ENCODE measurements at regions not wholly inside any gene's neighbourhood (a gene's known extent, or its start where the extent isn't known, plus 50 kb on each side); places are given as distances from the start of the nearest gene placed in this dataset.
A peak's percentile ranks its signal among the peaks of the same experiment; 100 is the strongest.

DNA sequence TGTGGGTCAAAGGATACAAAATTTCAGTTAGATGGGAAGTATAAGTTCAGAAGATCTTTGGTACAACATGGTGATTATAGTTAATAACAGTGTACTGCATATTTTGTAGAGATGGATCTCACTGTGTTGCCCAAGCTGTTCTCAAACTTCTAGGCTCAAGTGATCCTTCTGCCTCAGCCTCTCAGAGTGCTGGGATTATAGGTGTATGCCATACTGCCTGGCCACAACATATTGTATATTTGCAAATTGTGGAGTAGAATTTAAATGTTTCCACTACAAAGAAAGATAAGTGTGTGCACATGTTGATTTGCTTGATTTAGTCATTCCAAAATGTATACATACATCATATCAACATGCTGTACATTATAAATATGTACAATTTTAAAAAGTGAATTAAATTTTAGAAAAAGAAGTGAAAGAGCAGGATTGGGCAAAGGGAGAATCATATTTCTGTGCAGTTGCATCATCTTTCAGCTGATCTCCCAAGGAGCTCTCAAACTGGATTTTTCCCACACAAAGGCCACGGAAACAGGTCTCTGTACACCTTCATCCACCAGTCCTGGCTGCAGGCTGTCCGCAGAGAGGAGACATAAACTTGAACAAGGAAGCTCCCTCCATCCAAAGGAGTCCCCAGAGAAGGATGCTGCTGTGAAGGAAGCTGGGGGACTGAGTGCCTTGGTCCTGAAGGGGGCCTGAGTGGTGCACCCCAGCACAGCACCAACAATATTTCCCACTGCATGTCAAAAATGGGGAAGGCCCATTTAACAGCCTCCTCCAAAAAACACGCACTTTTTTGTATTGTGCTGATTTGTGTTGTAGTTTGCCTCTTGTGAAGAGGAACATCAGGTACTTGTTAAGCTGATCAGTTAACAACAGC is 217.1 kb upstream of the GHITM start:
- no peak for DNase-seq
- no peaks in the 10 kb centered on the region for H3K36me3 ChIP-seq (replicated peaks; ENCODE audit: control insufficient read depth, insufficient read depth, low read length)
- H3K4me3 ChIP-seq (ENCODE audit: insufficient read depth, low read depth, low read length): no peak overlapping the region
- no peaks in the 10 kb centered on the region for H3K27me3 ChIP-seq (ENCODE audit: control insufficient read depth, insufficient read depth, low read length)

DNA sequence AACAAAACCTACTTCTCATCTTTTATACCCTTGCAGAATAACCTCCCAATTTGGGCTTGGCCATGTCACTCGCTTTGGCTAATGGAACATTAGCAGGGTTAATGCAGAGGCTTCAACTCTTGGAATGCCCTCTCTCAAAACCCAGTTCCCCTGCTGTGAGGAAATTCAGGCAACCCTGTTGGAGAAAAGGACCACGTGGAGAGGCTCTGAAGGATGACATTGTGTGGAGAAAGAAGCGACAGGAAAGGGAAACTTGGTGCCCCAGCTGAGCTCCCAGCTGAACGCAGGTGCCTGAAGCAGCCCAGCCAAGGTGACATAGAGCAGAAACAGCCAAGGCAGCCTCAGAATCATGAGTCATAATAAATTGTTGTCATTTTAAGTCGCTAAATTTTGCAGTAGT is 214.2 kb upstream of the GHITM start:
- peak; percentile 41 for DNase-seq
- H3K27me3 ChIP-seq (ENCODE audit: control insufficient read depth, insufficient read depth, low read length): no peaks in the 10 kb centered on the region

DNA sequence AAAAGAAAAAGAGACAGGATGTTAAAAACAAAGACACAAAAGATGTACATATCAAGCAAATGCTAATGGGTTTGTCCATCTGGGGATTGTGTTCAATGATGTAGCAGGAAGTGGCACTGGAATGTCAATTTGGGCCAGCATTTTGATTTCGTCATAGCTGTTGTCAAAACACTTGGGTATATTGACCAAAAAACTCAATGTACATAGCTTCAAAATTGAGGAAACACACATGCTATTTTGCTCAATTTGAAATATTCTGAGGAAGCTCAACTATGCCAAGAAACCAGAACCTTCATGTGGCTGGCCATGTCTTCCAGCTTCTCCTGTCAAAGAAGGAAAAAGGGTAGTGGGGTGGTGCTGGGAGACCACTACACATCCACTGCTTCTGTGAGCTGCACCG is 212.7 kb upstream of the GHITM start:
- DNase-seq: no peak
- Histone ChIP-seq H3K4me3 (ENCODE audit: insufficient read depth, low read depth, low read length) (no peak overlapping the region), H3K36me3 (replicated peaks; ENCODE audit: control insufficient read depth, insufficient read depth, low read length) (no peaks in the 10 kb centered on the region), H3K27me3 (ENCODE audit: control insufficient read depth, insufficient read depth, low read length) (no peaks in the 10 kb centered on the region)

More for the DNA sequence above, 214.2 kb upstream of the GHITM start:
- H3K36me3 ChIP-seq (replicated peaks; ENCODE audit: control insufficient read depth, insufficient read depth, low read length): no peaks in the 10 kb centered on the region
- no peak overlapping the region for H3K4me3 ChIP-seq (ENCODE audit: insufficient read depth, low read depth, low read length)

DNA sequence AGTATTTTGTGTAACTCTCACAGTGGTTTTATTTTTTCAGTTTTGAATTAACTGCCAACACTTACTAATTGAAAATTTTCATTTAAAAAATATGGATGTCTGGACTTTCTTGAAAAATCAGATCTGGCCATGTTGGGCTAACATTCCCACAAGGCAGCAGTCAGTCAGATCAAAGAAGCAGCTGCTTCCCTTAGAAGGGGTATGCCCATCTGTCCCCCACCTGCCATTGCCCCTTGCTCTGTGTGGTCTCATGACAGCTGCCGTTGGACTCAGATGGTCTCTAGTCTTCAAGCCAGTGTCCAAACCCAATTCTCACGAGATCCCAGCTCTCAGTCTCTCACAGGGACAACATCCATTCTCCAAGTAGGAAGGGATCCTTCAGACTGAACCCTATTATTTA is 212.1 kb upstream of the GHITM start:
- H3K36me3 ChIP-seq (replicated peaks; ENCODE audit: control insufficient read depth, insufficient read depth, low read length): no peaks in the 10 kb centered on the region
- H3K27me3 ChIP-seq (ENCODE audit: control insufficient read depth, insufficient read depth, low read length): no peaks in the 10 kb centered on the region

DNA sequence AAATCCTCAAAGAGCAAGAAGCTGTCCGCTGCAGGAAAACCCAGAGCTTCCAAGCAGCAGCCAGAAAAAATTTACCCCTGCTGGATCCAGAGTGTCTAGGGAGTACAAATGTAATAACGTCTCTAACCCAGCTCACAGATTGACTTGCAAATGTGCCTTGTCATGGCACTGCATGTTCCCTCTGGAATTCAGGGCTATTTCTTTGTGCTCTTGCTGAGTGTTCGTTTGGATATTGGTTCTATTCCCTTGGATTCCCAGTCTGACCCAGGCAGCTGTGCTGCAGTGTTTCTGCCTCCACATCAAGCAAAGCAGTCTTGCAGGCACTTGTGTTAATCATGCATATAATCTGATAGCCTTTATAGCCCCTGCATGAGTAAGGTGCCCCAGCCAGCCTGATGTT is 209.9 kb upstream of the GHITM start:
- no peak for DNase-seq

More for the DNA sequence above, 212.1 kb upstream of the GHITM start:
- H3K4me3 ChIP-seq (ENCODE audit: insufficient read depth, low read depth, low read length): no peak overlapping the region
- no peak for DNase-seq

DNA sequence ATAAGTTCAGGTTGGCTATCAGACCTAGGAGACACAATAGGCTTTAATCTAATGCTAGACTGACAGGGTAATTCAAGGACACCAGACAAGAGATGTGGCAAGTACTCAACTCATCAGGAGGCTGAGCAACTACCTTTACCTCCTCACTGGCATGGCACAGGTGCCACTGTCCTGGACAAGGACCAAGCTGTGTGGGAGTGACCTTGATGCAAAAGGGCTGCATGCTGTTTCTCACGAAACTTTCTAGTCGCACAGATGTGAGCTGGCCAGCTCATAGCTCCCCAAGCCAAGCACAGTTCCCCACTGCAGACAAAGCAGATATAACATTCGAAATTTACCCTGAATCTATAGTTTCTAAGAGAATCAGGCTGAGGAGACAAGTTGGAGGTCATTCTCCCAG is 207.6 kb upstream of the GHITM start:
- no peak for DNase-seq
- Histone ChIP-seq H3K4me3 (ENCODE audit: insufficient read depth, low read depth, low read length) (no peak overlapping the region), H3K27me3 (ENCODE audit: control insufficient read depth, insufficient read depth, low read length) (no peaks in the 10 kb centered on the region), H3K36me3 (replicated peaks; ENCODE audit: control insufficient read depth, insufficient read depth, low read length) (no peaks in the 10 kb centered on the region)

More for the DNA sequence above, 209.9 kb upstream of the GHITM start:
- Histone ChIP-seq H3K36me3 (replicated peaks; ENCODE audit: control insufficient read depth, insufficient read depth, low read length) (no peaks in the 10 kb centered on the region), H3K27me3 (ENCODE audit: control insufficient read depth, insufficient read depth, low read length) (no peaks in the 10 kb centered on the region), H3K4me3 (ENCODE audit: insufficient read depth, low read depth, low read length) (no peak overlapping the region)

DNA sequence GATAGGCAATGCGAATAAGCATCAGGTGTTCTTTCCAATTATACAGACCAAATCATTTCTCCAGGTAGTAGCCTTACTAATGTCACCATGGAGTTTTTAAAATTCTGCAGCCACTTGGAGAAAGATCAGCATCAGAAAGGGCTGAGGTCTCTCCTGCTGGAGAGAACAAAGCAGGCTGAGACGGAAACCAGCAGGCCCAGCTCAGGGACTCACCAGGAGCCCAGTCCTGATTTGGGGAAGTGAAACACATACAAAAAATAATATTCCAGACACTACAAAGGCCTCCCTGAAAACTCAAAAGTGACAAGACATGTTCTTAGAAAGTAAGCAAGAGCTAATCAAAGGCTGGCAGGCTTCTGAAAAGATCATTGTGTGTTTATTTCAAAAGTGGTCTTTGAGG is 207.1 kb upstream of the GHITM start:
- H3K27me3 ChIP-seq (ENCODE audit: control insufficient read depth, insufficient read depth, low read length): no peaks in the 10 kb centered on the region
- no peak overlapping the region for H3K4me3 ChIP-seq (ENCODE audit: insufficient read depth, low read depth, low read length)
- DNase-seq: no peak
- no peaks in the 10 kb centered on the region for H3K36me3 ChIP-seq (replicated peaks; ENCODE audit: control insufficient read depth, insufficient read depth, low read length)

DNA sequence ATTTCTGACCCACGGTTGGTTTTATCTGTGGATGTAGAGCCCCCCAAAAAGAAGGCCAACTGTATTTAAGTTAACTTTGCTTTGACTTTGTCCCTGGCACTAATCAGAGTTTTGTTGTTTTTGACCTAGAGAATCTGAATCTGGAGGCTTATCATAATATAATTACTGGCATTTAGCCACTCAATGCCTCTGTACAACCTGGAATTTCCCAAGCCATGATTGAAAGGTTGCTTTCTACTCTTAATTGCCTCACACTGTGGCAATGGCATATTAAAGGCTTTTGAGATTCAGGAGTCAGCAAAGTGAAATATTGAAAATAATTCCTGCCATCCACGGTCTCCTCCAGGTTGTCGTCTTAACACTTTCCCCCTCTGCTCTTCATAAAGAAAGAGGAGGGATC is 205.2 kb upstream of the GHITM start:
- no peaks in the 10 kb centered on the region for H3K27me3 ChIP-seq (ENCODE audit: control insufficient read depth, insufficient read depth, low read length)
- H3K4me3 ChIP-seq (ENCODE audit: insufficient read depth, low read depth, low read length): no peak overlapping the region
- no peaks in the 10 kb centered on the region for H3K36me3 ChIP-seq (replicated peaks; ENCODE audit: control insufficient read depth, insufficient read depth, low read length)
- no peak for DNase-seq

DNA sequence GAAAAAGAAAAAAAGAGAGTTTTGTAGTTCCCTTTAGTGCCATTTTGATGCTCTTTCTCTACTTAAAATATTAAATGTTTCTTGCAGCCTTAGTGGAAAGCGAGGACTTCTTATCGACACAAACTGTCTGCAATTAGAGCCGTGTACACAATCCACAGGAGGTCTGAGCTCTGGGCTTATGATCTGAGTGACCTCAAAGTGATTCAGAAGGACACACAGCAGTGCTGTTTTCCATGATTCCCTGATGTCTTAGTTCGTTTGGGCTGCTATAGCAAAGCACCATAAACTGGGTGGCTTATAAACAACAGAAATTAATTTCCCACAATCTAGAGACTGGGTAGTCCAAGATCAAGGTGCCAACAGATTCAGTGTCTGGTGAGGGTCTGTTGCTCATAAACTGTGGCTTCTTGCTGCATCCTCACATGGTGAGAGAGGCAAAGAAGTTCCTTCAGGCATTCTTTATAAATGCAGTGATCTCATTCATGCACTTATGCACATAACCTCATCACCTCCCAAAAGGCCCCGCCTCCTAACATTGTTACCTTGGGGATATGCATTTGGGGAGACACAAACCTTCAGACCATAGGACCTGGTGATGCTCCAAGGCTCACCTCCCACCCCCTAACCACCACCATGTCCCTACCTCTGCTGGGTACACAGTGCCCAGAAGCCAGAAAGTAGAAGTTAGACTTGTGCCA is 204.5 kb upstream of the GHITM start:
- no peak overlapping the region for H3K4me3 ChIP-seq (ENCODE audit: insufficient read depth, low read depth, low read length)
- no peak for DNase-seq
- H3K27me3 ChIP-seq (ENCODE audit: control insufficient read depth, insufficient read depth, low read length): no peaks in the 10 kb centered on the region
- H3K36me3 ChIP-seq (replicated peaks; ENCODE audit: control insufficient read depth, insufficient read depth, low read length): no peaks in the 10 kb centered on the region

DNA sequence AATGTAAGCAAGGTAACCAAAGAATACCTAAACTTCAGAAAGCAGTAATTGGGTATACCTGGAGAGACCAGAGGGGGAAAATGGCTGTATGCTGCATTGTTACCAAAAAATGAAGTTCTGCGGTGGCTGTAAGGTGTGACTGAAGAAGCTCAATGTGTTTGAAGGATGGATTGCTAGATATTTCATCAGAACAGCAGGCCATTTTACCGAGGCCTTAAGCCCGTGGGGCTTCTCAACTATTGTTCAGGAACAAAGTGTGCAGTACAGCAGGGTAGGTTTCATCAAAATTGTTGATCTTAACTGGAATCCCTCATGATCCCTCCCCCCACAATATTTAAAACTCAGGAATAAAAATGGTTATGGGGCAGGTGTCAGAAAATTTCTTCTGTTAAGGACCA is 204.0 kb upstream of the GHITM start:
- Histone ChIP-seq H3K4me3 (ENCODE audit: insufficient read depth, low read depth, low read length) (no peak overlapping the region), H3K36me3 (replicated peaks; ENCODE audit: control insufficient read depth, insufficient read depth, low read length) (no peaks in the 10 kb centered on the region), H3K27me3 (ENCODE audit: control insufficient read depth, insufficient read depth, low read length) (no peaks in the 10 kb centered on the region)
- DNase-seq: no peak

DNA sequence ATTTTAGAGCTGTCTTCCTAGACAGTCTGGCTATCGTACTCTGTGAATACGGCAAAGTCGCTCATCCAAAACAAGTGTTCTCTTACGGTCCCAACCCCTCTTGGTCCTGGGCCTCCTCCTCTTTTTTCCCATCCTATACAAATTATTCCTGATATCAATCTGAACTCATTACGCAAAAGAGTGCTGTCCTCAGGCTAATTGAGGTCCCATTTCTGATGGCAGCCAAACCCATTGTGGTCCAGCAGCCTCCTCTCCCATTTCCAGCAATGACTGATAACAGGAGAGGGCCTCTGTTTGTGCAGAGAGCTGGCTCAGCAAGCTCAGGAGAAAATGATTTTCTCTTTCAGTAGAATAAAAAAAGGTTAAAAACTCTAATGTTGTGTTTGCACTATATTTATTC is 203.4 kb upstream of the GHITM start:
- H3K4me3 ChIP-seq (ENCODE audit: insufficient read depth, low read depth, low read length): no peak overlapping the region
- no peak for DNase-seq
- H3K27me3 ChIP-seq (ENCODE audit: control insufficient read depth, insufficient read depth, low read length): no peaks in the 10 kb centered on the region
- no peaks in the 10 kb centered on the region for H3K36me3 ChIP-seq (replicated peaks; ENCODE audit: control insufficient read depth, insufficient read depth, low read length)

DNA sequence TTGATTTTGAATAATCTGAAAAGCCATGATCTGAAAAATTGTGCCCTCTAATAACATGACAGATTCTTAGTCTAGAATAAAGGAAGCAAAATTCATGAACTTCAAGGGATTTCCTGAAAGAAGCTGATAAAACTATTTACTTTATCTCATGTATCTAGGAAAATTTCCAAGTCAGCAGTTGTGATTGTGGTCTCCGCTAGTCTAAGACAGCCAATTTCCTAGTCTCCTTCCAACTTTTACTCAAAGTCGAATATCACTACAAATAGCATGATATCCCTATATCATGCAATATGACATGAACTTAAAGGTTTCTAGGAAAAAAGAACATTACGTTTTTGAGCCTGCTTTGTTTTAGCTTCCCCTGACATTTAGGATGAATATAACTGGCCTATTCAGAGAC is 202.1 kb upstream of the GHITM start:
- H3K27me3 ChIP-seq (ENCODE audit: control insufficient read depth, insufficient read depth, low read length): no peaks in the 10 kb centered on the region
- no peaks in the 10 kb centered on the region for H3K36me3 ChIP-seq (replicated peaks; ENCODE audit: control insufficient read depth, insufficient read depth, low read length)
- no peak for DNase-seq
- H3K4me3 ChIP-seq (ENCODE audit: insufficient read depth, low read depth, low read length): no peak overlapping the region

DNA sequence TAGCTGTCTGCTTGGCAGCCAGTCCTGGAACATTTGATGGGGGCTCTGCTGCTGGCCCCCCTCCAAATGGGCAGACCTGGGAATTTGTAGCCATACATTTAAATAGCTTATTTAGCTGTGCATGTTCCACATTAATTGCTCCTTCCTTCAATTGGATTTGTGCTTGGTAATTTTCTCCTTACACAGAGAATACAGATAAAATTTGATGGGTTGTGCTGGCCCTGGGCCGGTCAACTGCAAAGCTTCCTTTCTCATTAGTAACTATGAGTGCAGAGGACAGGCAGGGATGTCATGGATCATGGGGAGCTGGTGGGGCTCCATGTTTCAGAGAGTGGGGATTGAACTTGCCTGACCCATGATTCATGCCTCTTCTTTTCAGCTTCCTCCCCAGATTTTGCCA is 201.5 kb upstream of the GHITM start:
- Histone ChIP-seq H3K27me3 (ENCODE audit: control insufficient read depth, insufficient read depth, low read length) (no peaks in the 10 kb centered on the region), H3K36me3 (replicated peaks; ENCODE audit: control insufficient read depth, insufficient read depth, low read length) (no peaks in the 10 kb centered on the region), H3K4me3 (ENCODE audit: insufficient read depth, low read depth, low read length) (no peak overlapping the region)
- DNase-seq: no peak

DNA sequence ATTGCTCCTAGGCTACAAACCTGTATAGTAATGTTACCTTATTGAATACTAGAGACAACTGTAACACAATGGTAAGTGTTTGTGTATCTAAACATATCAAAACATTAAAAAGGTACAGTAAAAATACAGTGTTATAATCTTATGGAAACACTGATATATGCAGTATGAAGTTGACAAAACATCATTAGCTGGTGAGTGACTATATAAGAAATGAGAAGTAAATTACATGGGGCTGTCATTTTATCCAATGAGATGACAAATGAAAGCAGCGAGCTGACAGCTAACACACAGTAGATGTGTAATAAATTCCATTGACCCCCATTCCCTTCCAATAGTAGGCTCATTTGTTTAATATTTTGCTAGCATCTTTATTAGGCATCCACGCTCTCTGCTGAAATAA is 198.1 kb upstream of the GHITM start:
- no peaks in the 10 kb centered on the region for H3K36me3 ChIP-seq (replicated peaks; ENCODE audit: control insufficient read depth, insufficient read depth, low read length)
- no peak overlapping the region for H3K4me3 ChIP-seq (ENCODE audit: insufficient read depth, low read depth, low read length)
- DNase-seq: no peak
- H3K27me3 ChIP-seq (ENCODE audit: control insufficient read depth, insufficient read depth, low read length): peaks cover 2% of the 10 kb centered on the region; the same call in 1 of the 2 replicates

DNA sequence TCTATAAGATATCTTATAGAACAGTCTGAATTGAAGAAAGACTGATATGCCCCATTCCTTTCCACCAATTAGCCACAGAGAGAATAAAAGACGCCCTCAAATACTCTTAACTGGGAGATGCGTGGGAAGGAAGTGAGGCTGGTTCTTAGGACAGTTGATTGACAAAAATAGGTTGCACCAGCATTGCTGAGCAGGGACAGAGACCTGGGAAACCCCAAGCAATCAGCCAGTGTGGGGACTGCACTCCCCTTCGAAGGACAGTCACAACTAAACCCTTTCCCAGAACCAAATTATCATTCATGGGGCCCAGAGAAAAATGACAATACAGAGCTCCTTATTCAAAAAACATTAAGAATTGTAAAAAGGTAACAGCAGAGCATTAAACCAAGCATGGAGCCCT is 196.9 kb upstream of the GHITM start:
- no peak for DNase-seq
- no peak overlapping the region for H3K4me3 ChIP-seq (ENCODE audit: insufficient read depth, low read depth, low read length)
- H3K36me3 ChIP-seq (replicated peaks; ENCODE audit: control insufficient read depth, insufficient read depth, low read length): no peaks in the 10 kb centered on the region
- H3K27me3 ChIP-seq (ENCODE audit: control insufficient read depth, insufficient read depth, low read length): peaks cover 6% of the 10 kb centered on the region; the same call in 1 of the 2 replicates
